Transverse colon (tissue), 4 donors: ENCODE measurements at regions not wholly inside any gene's neighbourhood (a gene's known extent, or its start where the extent isn't known, plus 50 kb on each side); places are given as distances from the start of the nearest gene placed in this dataset.

Source experiments
- DNase-seq: peaks from one replicate; pipeline ENCODE4 v3.0.0-alpha.2; 2019
- H3K27ac ChIP-seq, 4 donors: fragments of 200-600 bp; sonication (generic); 2 replicates each; pipeline ENCODE4 v1.5.1; 2016 to 2018; ENCODE audit warnings: inconsistent platforms in 4 of 4
- H3K27me3 ChIP-seq: fragments of 200-600 bp; sonication (generic); 2 replicates; pipeline ENCODE4 v1.5.1; 2017; ENCODE audit warnings: inconsistent platforms
- H3K36me3 ChIP-seq, 4 donors: fragments of 200-600 bp; sonication (generic); 2 replicates each; pipeline ENCODE4 v1.5.1; 2017 to 2019; ENCODE audit warnings: inconsistent platforms in 4 of 4
- H3K4me1 ChIP-seq, 4 donors: fragments of 200-600 bp; sonication (generic); 2 replicates each; pipeline ENCODE4 v1.5.1; 2017 to 2020; ENCODE audit warnings: inconsistent platforms in 4 of 4
- H3K4me3 ChIP-seq, 4 donors: fragments of 200-600 bp; sonication (generic); 1 replicate in 1 of 4; 2 replicates in 3 of 4; pipeline versions ENCODE4 v1.5.1 to v1.6.1; 2017 to 2019; ENCODE audit warnings: inconsistent platforms in 4 of 4
- H3K9me3 ChIP-seq, 2 donors: fragments of 200-600 bp; sonication (generic); 2 replicates each; pipeline ENCODE4 v1.5.1; 2017 to 2019; ENCODE audit warnings: inconsistent platforms in 2 of 2
- CTCF ChIP-seq, 5 experiments: fragments of 200-600 bp in 3 of 5; fragments of 450-650 bp in 2 of 5; sonication (generic) in 3 of 5; IDR thresholded peaks; 1 replicate in 2 of 5; 2 replicates in 3 of 5; pipeline ENCODE4 v1.5.1; 2016 to 2017; ENCODE audit warnings: antibody characterized with exemption in 5 of 5, inconsistent platforms in 3 of 5, mild to moderate bottlenecking in 2 of 5, moderate library complexity in 1 of 5
- EP300 ChIP-seq: sonication (generic); formaldehyde crosslinking; IDR thresholded peaks from one replicate; pipeline ENCODE4 v1.6.1; 2017; ENCODE audit warnings: antibody characterized with exemption, low read depth
- POLR2A ChIP-seq: fragments of 450-650 bp; IDR thresholded peaks from one replicate; pipeline ENCODE4 v1.6.1; 2016; ENCODE audit warnings: antibody characterized with exemption, mild to moderate bottlenecking, moderate library complexity
- POLR2AphosphoS5 ChIP-seq, 3 donors: sonication (generic); formaldehyde crosslinking; IDR thresholded peaks; one replicate each; pipeline ENCODE4 v1.6.1; 2016; ENCODE audit warnings: antibody characterized with exemption in 3 of 3
- WGBS, 2 donors: methylation state at CpG; one replicate each; pipeline ENCODE4 v1.1.5; 2018; ENCODE audit warnings: low coverage in 1 of 2; 5-methylcytosine and 5-hydroxymethylcytosine counted together
- in situ Hi-C, 4 donors: fragments of 200-750 bp; cut with MboI; loops; one replicate each; pipeline versions ENCODE4 v1.15.0 to v1.15.1; 2017; ENCODE audit warnings: low sequenced_read_pairs in 3 of 4, low pct_ligation_motif_present in 1 of 4, low pct_unique_long_range_greater_than_20kb in 1 of 4
- intact Hi-C: fragments of 100-400 bp; cut with DNase I; formaldehyde crosslinking; loops from one replicate; pipeline ENCODE4 v1.15.1; 2023; ENCODE audit warnings: low total_unique reads

GRCh38 chr15:62946940-62947339 lies 95.6 kb upstream of the TPM1 start:
- no peaks in the 10 kb centered on the region for H3K9me3 ChIP-seq

GRCh38 chr15:62950462-62950931 lies 92.0 kb upstream of the TPM1 start:
- Histone ChIP-seq H3K4me3 (no peak overlapping the region), H3K4me1 (no peaks in the 10 kb centered on the region), H3K27me3 (peaks cover 8% of the 10 kb centered on the region), H3K36me3 (no peaks in the 10 kb centered on the region), H3K9me3 (no peaks in the 10 kb centered on the region), H3K27ac (no peak overlapping the region)
- TF ChIP-seq POLR2A (no peak), POLR2AphosphoS5 (IDR thresholded peaks at IDR 0.05) (no peak), EP300 (no peak), CTCF (IDR thresholded peaks at IDR 0.05) (no peak)
- 17 to 82% methylated on average over 1 to 5 of the region's 5 CpGs for WGBS, 2 donors
- in situ Hi-C loops = no loop called here
- intact Hi-C loops = no loop called here
- DNase-seq = no peak

More at GRCh38 chr15:62946940-62947339, 95.6 kb upstream of the TPM1 start:
- Histone ChIP-seq H3K4me3 (no peak overlapping the region), H3K36me3 (no peaks in the 10 kb centered on the region), H3K4me1 (peaks cover 0 to 2% (median under 1%) of the 10 kb centered on the region in 4 donors), H3K27me3 (no peaks in the 10 kb centered on the region), H3K27ac (no peak overlapping the region)
- DNase-seq = no peak
- in situ Hi-C loops (no loop called here), intact Hi-C loops (no loop called here)
- whole genome bisulfite sequencing, 2 donors = 97% methylated on average over 2 of the region's 2 CpGs; no CpG with 5 or more reads in 1 of the 2 donors
- no peak for TF ChIP-seq EP300
- no peak for TF ChIP-seq POLR2A

GRCh38 chr15:62951481-62951880 lies 91.1 kb upstream of the TPM1 start:
- 81 to 92% methylated on average over 5 of the region's 5 CpGs for WGBS, 2 donors
- Histone ChIP-seq H3K4me1 (no peaks in the 10 kb centered on the region), H3K9me3 (no peaks in the 10 kb centered on the region), H3K27me3 (peaks cover 8% of the 10 kb centered on the region), H3K4me3 (no peak overlapping the region), H3K36me3 (no peaks in the 10 kb centered on the region), H3K27ac (no peak overlapping the region)
- no peak for DNase-seq
- TF ChIP-seq POLR2A = no peak
- no peak for TF ChIP-seq CTCF (IDR thresholded peaks at IDR 0.05)
- TF ChIP-seq EP300 = no peak
- TF ChIP-seq POLR2AphosphoS5 (IDR thresholded peaks at IDR 0.05) = no peak
- intact Hi-C loops (no loop called here), in situ Hi-C loops (no loop called here)

GRCh38 chr15:62953021-62953420 lies 89.5 kb upstream of the TPM1 start:
- Histone ChIP-seq H3K27me3 (peaks cover 8% of the 10 kb centered on the region), H3K27ac (no peak overlapping the region), H3K36me3 (no peaks in the 10 kb centered on the region), H3K4me1 (no peaks in the 10 kb centered on the region), H3K4me3 (no peak overlapping the region), H3K9me3 (no peaks in the 10 kb centered on the region)
- no peak for TF ChIP-seq POLR2A
- intact Hi-C loops (no loop called here), in situ Hi-C loops (no loop called here)
- WGBS, 2 donors = 60% methylated on average over 29 of the region's 29 CpGs; no CpG with 5 or more reads in 1 of the 2 donors
- no peak for DNase-seq

GRCh38 chr15:62953496-62954045 lies 89.0 kb upstream of the TPM1 start:
- peaks cover 8% of the 10 kb centered on the region for H3K27me3 ChIP-seq
- in situ Hi-C loops = no loop called here
- H3K4me1 ChIP-seq = peaks cover 0 to 5% (median 2%) of the 10 kb centered on the region in 4 donors
- no peak overlapping the region for H3K27ac ChIP-seq
- no peaks in the 10 kb centered on the region for H3K9me3 ChIP-seq
- TF ChIP-seq EP300 (no peak), POLR2AphosphoS5 (IDR thresholded peaks at IDR 0.05) (no peak), CTCF (IDR thresholded peaks at IDR 0.05) (no peak), POLR2A (no peak)
- H3K4me3 ChIP-seq = no peak overlapping the region
- intact Hi-C loops = no loop called here
- no peaks in the 10 kb centered on the region for H3K36me3 ChIP-seq
- 89 to 95% methylated on average over 7 to 24 of the region's 24 CpGs for WGBS, 2 donors
- DNase-seq = no peak
